ENCODE measurements at regions not wholly inside any gene's neighbourhood (a gene's known extent, or its start where the extent isn't known, plus 50 kb on each side); places are given as distances from the start of the nearest gene placed in this dataset.
"Not testable (repeated sequence)": the region's sequence is repeated elsewhere in the genome, so short reads cannot be mapped to it uniquely, and the experiment has no call there.

- DNase-seq: no peak
Measured at GRCh38 chr10:43921478-43921877, 272.8 kb upstream of the ZNF32 start.

DNA sequence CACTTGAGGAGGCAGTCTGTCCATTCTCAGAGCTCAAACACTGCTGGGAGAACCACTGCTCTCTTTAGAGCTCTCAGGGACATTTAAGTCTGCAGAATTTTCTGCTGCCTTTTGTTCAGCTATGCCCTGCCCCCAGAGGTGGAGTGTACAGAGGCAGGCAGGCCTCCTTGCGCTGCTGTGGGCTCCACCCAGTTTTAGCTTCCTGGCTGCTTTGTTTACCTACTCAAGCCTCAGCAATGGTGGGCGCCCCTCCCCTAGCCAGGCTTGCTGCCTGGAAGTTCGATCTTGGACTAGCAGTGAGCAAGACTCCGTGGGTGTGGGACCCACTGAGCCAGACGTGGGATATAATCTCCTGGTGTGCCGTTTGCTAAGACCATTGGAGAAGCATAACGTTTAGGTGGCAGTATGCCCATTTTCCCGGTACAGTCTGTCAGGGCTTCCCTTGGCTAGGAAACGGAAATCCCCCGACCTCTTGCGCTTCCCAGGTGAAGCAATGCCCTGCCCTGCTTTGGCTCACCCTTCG, 271.6 kb upstream of the ZNF32 start:
- DNase-seq: not testable (repeated sequence)

GRCh38 chr10:43913676-43914235, 265.1 kb upstream of the ZNF32 start:
- DNase-seq: no peak

- no peak for DNase-seq
Measured at GRCh38 chr10:43912469-43912868, 263.8 kb upstream of the ZNF32 start.

GRCh38 chr10:43906490-43906889, 257.8 kb upstream of the ZNF32 start:
- no peak for DNase-seq

GRCh38 chr10:43905512-43906236, 257.0 kb upstream of the ZNF32 start:
- DNase-seq: no peak

GRCh38 chr10:43904844-43905243, 256.2 kb upstream of the ZNF32 start:
- no peak for DNase-seq

DNA sequence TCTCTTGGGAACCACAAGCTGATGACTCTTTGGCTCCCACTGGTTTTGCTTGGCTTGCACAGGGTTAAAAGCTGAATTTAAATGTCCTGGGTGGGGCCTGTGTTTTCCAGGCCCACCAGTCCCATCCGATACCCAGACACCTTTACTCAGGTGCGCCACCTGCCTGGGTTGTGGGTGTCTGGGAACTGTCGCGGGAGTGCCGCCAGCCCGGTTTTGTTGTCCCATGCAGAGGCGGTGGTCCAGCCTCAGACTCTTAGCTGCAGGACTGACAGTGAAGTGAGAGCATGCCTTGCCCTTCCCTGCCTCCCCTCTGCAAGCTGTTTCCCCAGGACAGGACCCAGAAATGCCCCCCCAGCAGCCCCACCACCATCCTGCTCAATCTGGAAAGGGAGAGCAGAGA, 255.6 kb upstream of the ZNF32 start:
- DNase-seq: no peak

GRCh38 chr10:43903451-43903850, 254.8 kb upstream of the ZNF32 start:
- no peak for DNase-seq

GRCh38 chr10:43902842-43903241, 254.2 kb upstream of the ZNF32 start:
- DNase-seq: no peak

- DNase-seq: no peak
Measured at GRCh38 chr10:43901744-43902504, 253.2 kb upstream of the ZNF32 start.

DNA sequence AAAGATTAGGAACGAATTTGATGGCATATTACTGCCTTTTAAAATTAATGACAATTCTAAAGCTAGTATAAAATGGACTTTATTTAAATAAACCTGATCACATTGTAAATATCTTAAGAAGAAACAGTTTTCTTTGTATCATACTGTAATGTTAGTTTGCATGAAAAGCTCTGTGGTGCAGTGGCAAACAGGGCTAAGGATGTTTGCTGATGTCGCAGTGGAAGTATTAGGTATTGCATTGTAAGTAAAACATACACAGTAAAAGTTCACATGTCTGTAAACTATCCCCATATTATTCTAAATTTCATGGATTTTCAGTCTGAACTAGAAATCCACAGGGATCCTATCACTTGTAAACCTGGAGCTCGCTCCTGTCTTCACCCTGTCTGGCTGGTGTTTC, 252.6 kb upstream of the ZNF32 start:
- DNase-seq: no peak

GRCh38 chr10:43900571-43900970, 251.9 kb upstream of the ZNF32 start:
- DNase-seq: no peak

GRCh38 chr10:43899224-43899959, 250.7 kb upstream of the ZNF32 start:
- DNase-seq: no peak

DNA sequence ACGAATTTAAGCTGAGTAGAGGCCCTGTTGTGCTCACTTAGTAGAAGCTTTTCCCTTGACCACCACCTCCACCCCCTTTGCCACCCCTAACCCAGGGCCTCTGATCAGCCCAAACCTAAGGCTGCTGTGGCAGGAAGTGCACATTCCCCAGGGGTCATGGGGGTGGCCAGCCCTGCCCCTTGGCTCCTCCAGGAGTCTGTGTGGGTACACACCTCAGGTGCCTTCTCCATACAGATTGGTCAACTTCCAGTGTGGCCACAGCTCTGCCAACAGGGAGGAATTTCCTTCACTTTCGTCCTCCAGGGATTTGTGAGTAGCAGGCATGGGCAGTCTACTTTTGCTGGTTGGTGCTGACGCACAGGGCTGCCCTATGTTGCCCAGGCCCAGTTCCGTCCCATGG, 249.9 kb upstream of the ZNF32 start:
- DNase-seq: no peak

DNA sequence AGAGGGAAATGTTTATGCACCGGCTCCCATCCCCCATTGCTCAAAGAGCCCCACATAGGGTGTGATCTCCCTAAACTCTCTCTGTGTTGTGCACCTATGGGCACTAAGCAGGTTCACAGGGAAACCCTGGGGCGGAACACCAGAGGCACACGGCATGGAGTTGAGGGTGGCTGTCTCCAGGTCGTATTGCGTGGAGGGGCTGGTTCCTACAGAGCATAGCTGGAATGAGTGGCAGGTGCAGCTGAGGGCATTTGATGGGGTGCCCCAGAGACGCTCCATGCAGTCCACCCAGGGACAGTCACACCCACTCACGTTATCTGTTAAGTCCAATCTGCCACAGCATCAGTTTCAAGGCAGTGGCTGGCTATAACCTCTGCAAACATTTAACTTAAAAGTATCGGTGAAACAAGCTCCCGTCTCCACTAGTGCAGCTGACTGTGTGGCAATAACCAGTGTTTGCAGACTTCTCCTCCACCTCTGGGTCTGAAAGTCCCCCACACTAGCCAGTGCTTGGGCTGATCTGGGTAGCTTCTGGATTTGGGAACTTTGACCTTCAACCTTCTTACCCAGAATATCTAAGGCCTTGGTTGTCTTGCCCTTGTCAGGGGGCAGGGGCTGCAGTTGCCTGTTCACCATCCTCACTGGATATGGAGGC, 249.2 kb upstream of the ZNF32 start:
- no peak for DNase-seq

GRCh38 chr10:43892062-43892770, 243.5 kb upstream of the ZNF32 start:
- DNase-seq: no peak

DNA sequence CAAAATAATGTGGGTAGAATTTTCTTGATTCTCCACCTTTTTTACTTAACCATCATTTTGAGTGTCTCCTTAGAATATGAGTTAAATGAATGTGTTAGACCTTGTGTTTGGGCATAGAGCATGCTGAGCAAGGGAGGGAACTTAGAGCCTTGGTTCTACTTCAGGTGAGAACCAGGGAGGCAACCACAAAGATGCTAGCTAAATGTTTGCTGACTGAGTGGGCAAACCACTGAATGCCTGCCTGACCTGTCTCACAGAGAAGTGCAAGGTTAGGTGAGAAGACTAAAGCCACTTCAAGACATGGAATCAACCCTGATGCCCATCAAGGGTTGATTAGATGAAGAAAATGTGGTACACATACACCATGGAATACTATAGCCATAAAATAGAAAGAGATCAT, 242.6 kb upstream of the ZNF32 start:
- DNase-seq: no peak

- no peak for DNase-seq
Measured at GRCh38 chr10:43890124-43890523, 241.4 kb upstream of the ZNF32 start.

DNA sequence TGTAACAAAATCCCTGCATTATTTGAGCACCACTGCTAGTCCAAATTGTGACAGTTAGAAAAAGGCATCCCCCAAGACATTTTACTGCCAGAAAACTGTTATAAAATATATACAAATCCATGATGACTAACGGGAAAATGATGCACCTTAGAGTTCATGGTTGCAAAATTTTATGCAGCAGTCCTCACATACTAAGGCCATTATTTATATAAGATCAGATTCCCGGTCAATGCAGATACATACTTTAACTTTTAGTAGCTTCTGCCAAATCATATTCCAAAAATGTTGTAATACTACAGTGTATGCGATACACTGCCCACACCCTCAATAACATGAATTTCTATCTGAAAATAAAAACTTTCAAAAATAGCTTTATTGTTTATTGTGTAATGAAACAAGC, 239.9 kb upstream of the ZNF32 start:
- DNase-seq: no peak

DNA sequence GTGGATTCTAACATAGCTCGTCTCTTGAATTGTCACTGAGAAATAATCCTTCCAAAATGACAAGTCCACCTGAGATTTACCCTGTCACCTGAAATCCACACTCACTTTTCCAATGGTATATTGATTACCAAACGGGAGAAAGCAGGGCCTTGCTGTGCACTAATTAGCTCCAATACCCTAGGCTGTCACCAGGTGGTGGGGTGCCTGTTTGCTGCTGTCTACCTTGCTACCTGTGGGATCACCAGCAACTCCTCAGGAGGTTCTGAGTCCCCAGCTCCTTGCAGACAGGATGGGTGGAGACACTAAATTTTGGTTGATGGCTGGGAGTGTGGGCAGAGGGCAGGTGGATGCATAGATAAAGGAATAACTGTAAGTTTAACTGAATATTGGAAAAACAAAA, 237.2 kb upstream of the ZNF32 start:
- DNase-seq: no peak

- DNase-seq: no peak
Measured at GRCh38 chr10:43885252-43885651, 236.6 kb upstream of the ZNF32 start.
